GM23338 (cell line): ENCODE measurements at regions not wholly inside any gene's neighbourhood (a gene's known extent, or its start where the extent isn't known, plus 50 kb on each side); places are given as distances from the start of the nearest gene placed in this dataset.

Experiments used
- ATAC-seq: fragments of 200-7000 bp; cut with Tn5 transposase; 3 replicates; pipeline ENCODE4 v1.9.1; 2020
- DNase-seq: peaks from one replicate; pipeline ENCODE4 v3.0.0-alpha.2; 2015; ENCODE audit warnings: low spot score
- H2AFZ ChIP-seq: fragments of 200-600 bp; sonication (generic); 2 replicates; pipeline ENCODE4 v1.8.0; 2016; ENCODE audit warnings: antibody characterized with exemption, mild to moderate bottlenecking, moderate library complexity
- H3F3A ChIP-seq: fragments of 200-600 bp; sonication (generic); replicated peaks from 2 replicates; pipeline ENCODE4 v1.8.0; 2017; ENCODE audit warnings: antibody characterized with exemption, mixed run types, low read depth
- H3K27ac ChIP-seq: fragments of 200-600 bp; sonication (generic); 2 replicates; pipeline ENCODE4 v1.6.1; 2016; ENCODE audit warnings: low read depth
- H3K27me3 ChIP-seq: fragments of 200-600 bp; sonication (generic); 2 replicates; pipeline ENCODE4 v1.8.0; 2016; ENCODE audit warnings: mild to moderate bottlenecking, mixed run types, moderate library complexity; ENCODE audit not compliant: insufficient read depth
- H3K36me3 ChIP-seq: fragments of 200-600 bp; sonication (generic); 2 replicates; pipeline ENCODE4 v1.8.0; 2016; ENCODE audit warnings: mild to moderate bottlenecking; ENCODE audit not compliant: insufficient read depth
- H3K4me1 ChIP-seq: fragments of 200-600 bp; sonication (generic); 2 replicates; pipeline ENCODE4 v1.8.0; 2016; ENCODE audit warnings: mild to moderate bottlenecking, moderate library complexity; ENCODE audit not compliant: insufficient read depth
- H3K4me2 ChIP-seq: fragments of 200-600 bp; sonication (generic); 2 replicates; pipeline ENCODE4 v1.7.1; 2017; ENCODE audit warnings: mixed run types
- H3K4me3 ChIP-seq: fragments of 200-600 bp; sonication (generic); 2 replicates; pipeline ENCODE4 v1.6.1; 2016; ENCODE audit warnings: mixed run types
- H3K79me2 ChIP-seq: fragments of 200-600 bp; sonication (generic); replicated peaks from 2 replicates; pipeline ENCODE4 v1.8.0; 2017; ENCODE audit warnings: mild to moderate bottlenecking; ENCODE audit not compliant: insufficient read depth
- H3K9me2 ChIP-seq: fragments of 200-600 bp; sonication (generic); 2 replicates; pipeline ENCODE4 v1.8.0; 2017; ENCODE audit not compliant: insufficient read depth
- H4K20me1 ChIP-seq: fragments of 200-600 bp; sonication (generic); replicated peaks from 2 replicates; pipeline ENCODE4 v1.8.0; 2017; ENCODE audit warnings: mild to moderate bottlenecking; ENCODE audit not compliant: insufficient read depth
- H3K27ac Mint-ChIP-seq: 2 replicates; pipeline ENCODE4 v1.8.0; 2020; ENCODE audit warnings: inconsistent platforms, mild to moderate bottlenecking, moderate library complexity, mixed read lengths
- H3K27me3 Mint-ChIP-seq: 3 replicates; pipeline ENCODE4 v1.8.0; 2022; ENCODE audit warnings: low read depth, mild to moderate bottlenecking, moderate library complexity, mixed read lengths, inconsistent platforms; ENCODE audit not compliant: insufficient read depth, poor library complexity
- H3K36me3 Mint-ChIP-seq: 3 replicates; pipeline ENCODE4 v1.8.0; 2021; ENCODE audit warnings: low read depth, mild to moderate bottlenecking, inconsistent platforms, moderate library complexity, mixed read lengths
- H3K4me1 Mint-ChIP-seq: 3 replicates; pipeline ENCODE4 v1.8.0; 2020; ENCODE audit warnings: mild to moderate bottlenecking, inconsistent platforms, mixed read lengths
- H3K4me3 Mint-ChIP-seq: 3 replicates; pipeline ENCODE4 v1.8.0; 2021; ENCODE audit warnings: moderate library complexity, mild to moderate bottlenecking, inconsistent platforms, mixed read lengths
- H3K9me3 Mint-ChIP-seq: 3 replicates; pipeline ENCODE4 v1.8.0; 2020; ENCODE audit warnings: moderate library complexity, mild to moderate bottlenecking, inconsistent platforms, mixed read lengths
- CREB1 ChIP-seq: fragments of 250-450 bp; sonication (Bioruptor Pico); IDR thresholded peaks from 2 replicates; pipeline ENCODE4 v1.5.0; 2020; ENCODE audit warnings: low read depth, mild to moderate bottlenecking, moderate library complexity
- EZH2 ChIP-seq: fragments of 200-600 bp; sonication (generic); IDR thresholded peaks from one replicate; pipeline ENCODE4 v1.8.0; 2017; ENCODE audit warnings: antibody characterized with exemption, mild to moderate bottlenecking, low read depth; ENCODE audit not compliant: unreplicated experiment
- EZH2phosphoT487 ChIP-seq: fragments of 200-600 bp; sonication (generic); IDR thresholded peaks from one replicate; pipeline ENCODE4 v1.8.1; 2018; ENCODE audit warnings: antibody characterized with exemption; ENCODE audit not compliant: unreplicated experiment
- JUNB ChIP-seq: IDR thresholded peaks from one replicate; pipeline ENCODE4 v1.6.1; 2016; ENCODE audit warnings: antibody characterized with exemption; ENCODE audit not compliant: unreplicated experiment
- NANOG ChIP-seq: IDR thresholded peaks from 2 replicates; pipeline ENCODE4 v1.6.1; 2016; ENCODE audit warnings: antibody characterized with exemption, borderline replicate concordance
- POLR2AphosphoS5 ChIP-seq: IDR thresholded peaks from 2 replicates; pipeline ENCODE4 v1.6.1; 2016; ENCODE audit warnings: antibody characterized with exemption, low read depth
- STAT1 ChIP-seq: IDR thresholded peaks from one replicate; pipeline ENCODE4 v1.6.1; 2016; ENCODE audit warnings: antibody characterized with exemption; ENCODE audit not compliant: unreplicated experiment
- ZNF114 ChIP-seq: fragments of 250-450 bp; sonication (Bioruptor Pico); IDR thresholded peaks from 2 replicates; pipeline ENCODE4 v1.5.0; 2020; ENCODE audit warnings: mild to moderate bottlenecking, moderate library complexity
- ZNF331 ChIP-seq: fragments of 250-450 bp; sonication (Bioruptor Pico); IDR thresholded peaks from 2 replicates; pipeline ENCODE4 v1.5.0; 2020; ENCODE audit warnings: low read depth, mild to moderate bottlenecking, moderate library complexity
- TF ChIP-seq, protein P1 (sequence below): IDR thresholded peaks from 2 replicates; pipeline ENCODE4 v1.6.1; 2016; ENCODE audit warnings: antibody characterized with exemption
- TF ChIP-seq, protein P2 (sequence below), 2 experiments: fragments of 200-600 bp in 1 of 2; sonication (generic) in 1 of 2; conservative IDR thresholded peaks; 2 replicates each; pipeline versions ENCODE4 v1.5.1 to v1.6.1; 2016 to 2017; ENCODE audit warnings: antibody characterized with exemption in 2 of 2, low read depth in 2 of 2, mild to moderate bottlenecking in 2 of 2, moderate library complexity in 1 of 2
- TF ChIP-seq, protein P3 (sequence below): IDR thresholded peaks from one replicate; pipeline ENCODE4 v1.6.1; 2018; ENCODE audit warnings: antibody characterized with exemption; ENCODE audit not compliant: unreplicated experiment

GRCh38 chr12:19014240-19014639 is 115.3 kb upstream of the PLEKHA5 start:
- H3K4me3 Mint-ChIP-seq, result no peak overlapping the region
- H3K27me3 Mint-ChIP-seq, result no peaks in the 10 kb centered on the region
- Histone ChIP-seq H3K4me1 (peaks cover 23% of the 10 kb centered on the region), H3K4me3 (no peak overlapping the region), H2AFZ (peak overlapping the region; percentile 69), H3K79me2 (no peaks in the 10 kb centered on the region), H3K27ac (no peak overlapping the region), H3K36me3 (no peaks in the 10 kb centered on the region), H3F3A (no peaks in the 10 kb centered on the region), H3K27me3 (no peaks in the 10 kb centered on the region), H3K4me2 (no peak overlapping the region), H4K20me1 (no peaks in the 10 kb centered on the region), H3K9me2 (no peaks in the 10 kb centered on the region)
- H3K9me3 Mint-ChIP-seq, result no peaks in the 10 kb centered on the region
- peaks cover 37% of the 10 kb centered on the region for H3K4me1 Mint-ChIP-seq
- DNase-seq (no peak), ATAC-seq (no peak)
- no peaks in the 10 kb centered on the region for H3K36me3 Mint-ChIP-seq
- no peak overlapping the region for H3K27ac Mint-ChIP-seq
- TF ChIP-seq, protein P1, sequence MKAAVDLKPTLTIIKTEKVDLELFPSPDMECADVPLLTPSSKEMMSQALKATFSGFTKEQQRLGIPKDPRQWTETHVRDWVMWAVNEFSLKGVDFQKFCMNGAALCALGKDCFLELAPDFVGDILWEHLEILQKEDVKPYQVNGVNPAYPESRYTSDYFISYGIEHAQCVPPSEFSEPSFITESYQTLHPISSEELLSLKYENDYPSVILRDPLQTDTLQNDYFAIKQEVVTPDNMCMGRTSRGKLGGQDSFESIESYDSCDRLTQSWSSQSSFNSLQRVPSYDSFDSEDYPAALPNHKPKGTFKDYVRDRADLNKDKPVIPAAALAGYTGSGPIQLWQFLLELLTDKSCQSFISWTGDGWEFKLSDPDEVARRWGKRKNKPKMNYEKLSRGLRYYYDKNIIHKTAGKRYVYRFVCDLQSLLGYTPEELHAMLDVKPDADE, result no peak
- TF ChIP-seq, protein P2, sequence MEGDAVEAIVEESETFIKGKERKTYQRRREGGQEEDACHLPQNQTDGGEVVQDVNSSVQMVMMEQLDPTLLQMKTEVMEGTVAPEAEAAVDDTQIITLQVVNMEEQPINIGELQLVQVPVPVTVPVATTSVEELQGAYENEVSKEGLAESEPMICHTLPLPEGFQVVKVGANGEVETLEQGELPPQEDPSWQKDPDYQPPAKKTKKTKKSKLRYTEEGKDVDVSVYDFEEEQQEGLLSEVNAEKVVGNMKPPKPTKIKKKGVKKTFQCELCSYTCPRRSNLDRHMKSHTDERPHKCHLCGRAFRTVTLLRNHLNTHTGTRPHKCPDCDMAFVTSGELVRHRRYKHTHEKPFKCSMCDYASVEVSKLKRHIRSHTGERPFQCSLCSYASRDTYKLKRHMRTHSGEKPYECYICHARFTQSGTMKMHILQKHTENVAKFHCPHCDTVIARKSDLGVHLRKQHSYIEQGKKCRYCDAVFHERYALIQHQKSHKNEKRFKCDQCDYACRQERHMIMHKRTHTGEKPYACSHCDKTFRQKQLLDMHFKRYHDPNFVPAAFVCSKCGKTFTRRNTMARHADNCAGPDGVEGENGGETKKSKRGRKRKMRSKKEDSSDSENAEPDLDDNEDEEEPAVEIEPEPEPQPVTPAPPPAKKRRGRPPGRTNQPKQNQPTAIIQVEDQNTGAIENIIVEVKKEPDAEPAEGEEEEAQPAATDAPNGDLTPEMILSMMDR (conservative IDR thresholded peaks at IDR 0.05; ENCODE audit: low read depth in 2 of 2), result no peak

- Histone ChIP-seq H2AFZ (peak overlapping the region; percentile 35; the same call in 1 of the 2 replicates), H3K27me3 (no peaks in the 10 kb centered on the region), H3K9me2 (no peaks in the 10 kb centered on the region), H3K4me1 (peaks cover 27% of the 10 kb centered on the region), H3K79me2 (no peaks in the 10 kb centered on the region), H3F3A (no peaks in the 10 kb centered on the region), H3K4me3 (no peak overlapping the region), H3K27ac (no peak overlapping the region), H3K36me3 (no peaks in the 10 kb centered on the region), H4K20me1 (no peaks in the 10 kb centered on the region), H3K4me2 (no peak overlapping the region)
- Mint-ChIP-seq H3K27ac (no peak overlapping the region), H3K4me3 (no peak overlapping the region), H3K36me3 (no peaks in the 10 kb centered on the region), H3K27me3 (no peaks in the 10 kb centered on the region), H3K9me3 (no peaks in the 10 kb centered on the region), H3K4me1 (peaks cover 29% of the 10 kb centered on the region)
- ATAC-seq (no peak), DNase-seq (no peak)
- TF ChIP-seq CREB1 (no peak), STAT1 (no peak), ZNF114 (CRISPR knock-in tag) (no peak), JUNB (no peak), POLR2AphosphoS5 (no peak), EZH2phosphoT487 (no peak), ZNF331 (CRISPR knock-in tag) (no peak), EZH2 (no peak), NANOG (no peak)
- TF ChIP-seq, protein P3, sequence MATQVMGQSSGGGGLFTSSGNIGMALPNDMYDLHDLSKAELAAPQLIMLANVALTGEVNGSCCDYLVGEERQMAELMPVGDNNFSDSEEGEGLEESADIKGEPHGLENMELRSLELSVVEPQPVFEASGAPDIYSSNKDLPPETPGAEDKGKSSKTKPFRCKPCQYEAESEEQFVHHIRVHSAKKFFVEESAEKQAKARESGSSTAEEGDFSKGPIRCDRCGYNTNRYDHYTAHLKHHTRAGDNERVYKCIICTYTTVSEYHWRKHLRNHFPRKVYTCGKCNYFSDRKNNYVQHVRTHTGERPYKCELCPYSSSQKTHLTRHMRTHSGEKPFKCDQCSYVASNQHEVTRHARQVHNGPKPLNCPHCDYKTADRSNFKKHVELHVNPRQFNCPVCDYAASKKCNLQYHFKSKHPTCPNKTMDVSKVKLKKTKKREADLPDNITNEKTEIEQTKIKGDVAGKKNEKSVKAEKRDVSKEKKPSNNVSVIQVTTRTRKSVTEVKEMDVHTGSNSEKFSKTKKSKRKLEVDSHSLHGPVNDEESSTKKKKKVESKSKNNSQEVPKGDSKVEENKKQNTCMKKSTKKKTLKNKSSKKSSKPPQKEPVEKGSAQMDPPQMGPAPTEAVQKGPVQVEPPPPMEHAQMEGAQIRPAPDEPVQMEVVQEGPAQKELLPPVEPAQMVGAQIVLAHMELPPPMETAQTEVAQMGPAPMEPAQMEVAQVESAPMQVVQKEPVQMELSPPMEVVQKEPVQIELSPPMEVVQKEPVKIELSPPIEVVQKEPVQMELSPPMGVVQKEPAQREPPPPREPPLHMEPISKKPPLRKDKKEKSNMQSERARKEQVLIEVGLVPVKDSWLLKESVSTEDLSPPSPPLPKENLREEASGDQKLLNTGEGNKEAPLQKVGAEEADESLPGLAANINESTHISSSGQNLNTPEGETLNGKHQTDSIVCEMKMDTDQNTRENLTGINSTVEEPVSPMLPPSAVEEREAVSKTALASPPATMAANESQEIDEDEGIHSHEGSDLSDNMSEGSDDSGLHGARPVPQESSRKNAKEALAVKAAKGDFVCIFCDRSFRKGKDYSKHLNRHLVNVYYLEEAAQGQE, result no peak
- TF ChIP-seq, protein P2 (conservative IDR thresholded peaks at IDR 0.05; ENCODE audit: low read depth in 2 of 2), result no peak
- TF ChIP-seq, protein P1, result no peak
Observed at GRCh38 chr12:19015285-19015684, 114.2 kb upstream of the PLEKHA5 start.
